HEK293T (cell line): ENCODE measurements at regions not wholly inside any gene's neighbourhood (a gene's known extent, or its start where the extent isn't known, plus 50 kb on each side); places are given as distances from the start of the nearest gene placed in this dataset.

Experiments
- CTCF ChIA-PET: fragments of 350-600 bp; formaldehyde crosslinking; extraction: SDS; loops from one replicate; lab custom pipeline; 2021; ENCODE audit warnings: antibody characterized with exemption, inconsistent platforms; lab: Yijun Ruan, JAX
- POLR2A ChIA-PET: fragments of 350-600 bp; formaldehyde crosslinking; extraction: SDS; loops from one replicate; lab custom pipeline; 2020; ENCODE audit warnings: antibody characterized with exemption, inconsistent platforms; lab: Yijun Ruan, JAX
- DNase-seq: peaks from one replicate; pipeline ENCODE4 v3.0.0; 2012; ENCODE audit warnings: mixed read lengths; ENCODE audit errors: extremely low spot score
- ARNT ChIP-seq: fragments of 450-650 bp; IDR thresholded peaks from 2 replicates; pipeline ENCODE4 v1.6.1; 2017; ENCODE audit warnings: mild to moderate bottlenecking
- BHLHE40 ChIP-seq: fragments of 450-650 bp; IDR thresholded peaks from 2 replicates; pipeline ENCODE4 v1.6.1; 2016; ENCODE audit warnings: mild to moderate bottlenecking, moderate library complexity, borderline replicate concordance
- CTBP1 ChIP-seq: fragments of 450-650 bp; IDR thresholded peaks from 2 replicates; pipeline ENCODE4 v1.6.1; 2016; ENCODE audit warnings: borderline replicate concordance
- ELF4 ChIP-seq: fragments of 450-650 bp; IDR thresholded peaks from 2 replicates; pipeline ENCODE4 v1.6.1; 2017; ENCODE audit warnings: antibody characterized with exemption
- FOXA1 ChIP-seq: fragments of 450-650 bp; IDR thresholded peaks from 2 replicates; pipeline ENCODE4 v1.6.1; 2016; ENCODE audit warnings: mild to moderate bottlenecking
- FOXK2 ChIP-seq: fragments of 450-650 bp; IDR thresholded peaks from 2 replicates; pipeline ENCODE4 v1.6.1; 2016; ENCODE audit warnings: mild to moderate bottlenecking
- FOXM1 ChIP-seq: fragments of 450-650 bp; IDR thresholded peaks from 2 replicates; pipeline ENCODE4 v1.6.1; 2017; ENCODE audit warnings: mild to moderate bottlenecking, borderline replicate concordance
- HDGF ChIP-seq: fragments of 450-650 bp; IDR thresholded peaks from 2 replicates; pipeline ENCODE4 v1.6.1; 2017; ENCODE audit warnings: antibody characterized with exemption, borderline replicate concordance
- L3MBTL2 ChIP-seq: fragments of 450-650 bp; conservative IDR thresholded peaks from 2 replicates; pipeline ENCODE4 v1.6.1; 2016; ENCODE audit warnings: mild to moderate bottlenecking
- LEF1 ChIP-seq: fragments of 450-650 bp; IDR thresholded peaks from 2 replicates; pipeline ENCODE4 v1.6.1; 2017; ENCODE audit warnings: mild to moderate bottlenecking, borderline replicate concordance
- NFRKB ChIP-seq: fragments of 450-650 bp; IDR thresholded peaks from 2 replicates; pipeline ENCODE4 v1.6.1; 2016; ENCODE audit warnings: mild to moderate bottlenecking, moderate library complexity
- SP1 ChIP-seq: fragments of 450-650 bp; IDR thresholded peaks from 2 replicates; pipeline ENCODE4 v1.6.1; 2017
- SUZ12 ChIP-seq: fragments of 450-650 bp; IDR thresholded peaks from 2 replicates; pipeline ENCODE4 v1.6.1; 2016; ENCODE audit warnings: mild to moderate bottlenecking
- TARDBP ChIP-seq: fragments of 450-650 bp; IDR thresholded peaks from 2 replicates; pipeline ENCODE4 v1.6.1; 2016
- ZNF384 ChIP-seq: fragments of 450-650 bp; IDR thresholded peaks from 2 replicates; pipeline ENCODE4 v1.6.1; 2016
- TF ChIP-seq, protein P1 (sequence below): fragments of 450-650 bp; IDR thresholded peaks from 2 replicates; pipeline ENCODE4 v1.6.1; 2016

DNA sequence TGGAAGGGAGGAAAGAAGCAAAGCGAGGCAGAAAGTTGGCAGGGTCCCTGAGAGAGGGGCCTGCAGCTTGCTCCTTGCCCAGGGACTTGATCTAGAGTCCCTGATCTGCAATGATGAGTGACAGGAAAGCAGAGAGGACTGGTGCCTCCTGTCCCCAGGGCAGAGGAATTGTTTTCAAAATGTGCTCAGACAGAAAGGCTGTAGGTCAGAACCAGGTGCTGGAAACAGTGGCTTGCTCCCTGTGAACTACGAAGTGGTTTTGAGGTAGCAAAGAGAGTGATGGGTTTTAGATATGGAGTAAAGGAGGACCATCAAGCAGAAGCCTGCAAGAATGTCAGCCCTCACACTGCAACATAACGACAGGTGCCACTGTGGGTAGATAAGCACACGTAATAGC, 164.9 kb upstream of the SERTAD2 start:
- no peak for DNase-seq
- POLR2A ChIA-PET: no interaction called here
- CTCF ChIA-PET: no interaction called here
- TF ChIP-seq SUZ12: no peak
- TF ChIP-seq L3MBTL2: no peak
- TF ChIP-seq BHLHE40: no peak

DNA sequence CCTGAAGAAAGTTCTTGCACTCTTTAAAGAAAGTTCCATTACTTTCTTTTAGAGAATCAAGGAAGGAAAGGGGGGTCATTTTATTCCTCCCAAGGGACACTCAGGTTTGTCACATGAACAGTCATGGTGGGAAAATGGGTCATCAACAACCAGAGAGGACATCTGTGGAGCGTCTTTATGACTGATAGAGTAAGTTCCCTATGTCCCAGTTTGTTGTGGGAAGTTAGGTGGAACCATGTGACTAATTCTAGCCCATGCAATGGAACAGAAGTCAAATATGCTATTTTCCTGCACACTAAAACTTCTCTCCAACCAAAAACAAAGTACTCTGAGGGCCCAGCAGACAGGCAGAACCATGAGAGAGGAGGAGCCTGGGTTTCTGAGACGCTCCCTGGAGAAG, 165.6 kb upstream of the SERTAD2 start:
- DNase-seq: no peak
- CTCF ChIA-PET: no interaction called here
- TF ChIP-seq ELF4 (no peak), BHLHE40 (no peak), SUZ12 (no peak), SP1 (no peak), FOXK2 (no peak), LEF1 (no peak), HDGF (no peak), NFRKB (no peak), ZNF384 (no peak), CTBP1 (no peak), FOXA1 (no peak), L3MBTL2 (no peak), ARNT (no peak)
- TF ChIP-seq, protein P1, sequence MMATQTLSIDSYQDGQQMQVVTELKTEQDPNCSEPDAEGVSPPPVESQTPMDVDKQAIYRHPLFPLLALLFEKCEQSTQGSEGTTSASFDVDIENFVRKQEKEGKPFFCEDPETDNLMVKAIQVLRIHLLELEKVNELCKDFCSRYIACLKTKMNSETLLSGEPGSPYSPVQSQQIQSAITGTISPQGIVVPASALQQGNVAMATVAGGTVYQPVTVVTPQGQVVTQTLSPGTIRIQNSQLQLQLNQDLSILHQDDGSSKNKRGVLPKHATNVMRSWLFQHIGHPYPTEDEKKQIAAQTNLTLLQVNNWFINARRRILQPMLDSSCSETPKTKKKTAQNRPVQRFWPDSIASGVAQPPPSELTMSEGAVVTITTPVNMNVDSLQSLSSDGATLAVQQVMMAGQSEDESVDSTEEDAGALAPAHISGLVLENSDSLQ: no peak
- POLR2A ChIA-PET: interaction anchor here (1.3 kb wide), 1 partner anchor 68 kb away, joined by 4 read pairs; no protein-coding TSS in a partner anchor

DNA sequence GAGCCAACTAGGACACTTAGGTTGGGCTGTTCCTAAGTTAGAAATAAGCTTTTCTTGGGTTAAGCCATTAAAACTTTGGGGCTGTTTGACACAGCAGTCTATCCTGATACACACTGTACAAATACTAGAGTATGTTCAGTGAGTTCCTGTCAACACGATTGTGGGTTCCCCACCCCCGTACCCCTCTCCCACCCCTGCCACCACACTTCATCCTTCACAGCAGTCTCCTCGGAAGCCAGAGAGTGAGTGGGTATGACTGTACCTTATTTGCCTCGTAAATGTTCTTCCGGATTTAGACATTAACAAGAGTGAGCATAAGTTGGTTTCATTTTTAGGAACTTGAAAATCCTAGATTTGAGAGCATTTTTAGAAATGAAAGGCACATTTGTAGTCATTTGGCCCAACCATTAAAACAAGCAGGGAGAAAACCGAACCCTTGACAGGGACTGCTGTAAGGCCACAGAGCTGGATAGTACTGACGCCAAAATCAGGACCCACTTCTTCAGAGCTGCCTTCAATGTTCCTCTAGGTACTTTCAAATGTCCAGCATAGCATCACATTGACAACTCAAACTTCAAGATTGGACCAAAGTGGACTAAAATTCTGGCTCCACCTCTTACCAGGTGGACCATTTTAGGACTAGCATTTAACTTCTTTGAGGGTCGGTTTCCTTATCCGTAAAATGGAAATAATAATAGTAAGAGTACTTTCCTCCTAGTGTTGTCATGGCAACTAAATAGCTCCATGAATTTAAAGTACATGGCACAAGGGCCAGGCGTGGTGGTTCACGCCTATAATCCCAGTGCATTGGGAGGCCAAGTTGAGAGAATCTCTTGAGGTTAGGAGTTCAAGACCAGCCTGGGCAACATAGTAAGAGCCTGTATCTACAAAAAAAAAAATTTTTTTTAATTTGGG, 166.3 kb upstream of the SERTAD2 start:
- no peak for DNase-seq
- CTCF ChIA-PET: interaction anchor here (0.6 kb wide), 1 partner anchor 18 kb away, joined by 4 read pairs; no protein-coding TSS in a partner anchor
- POLR2A ChIA-PET: interaction anchor here (1.3 kb wide), 1 partner anchor 68 kb away, joined by 4 read pairs; no protein-coding TSS in a partner anchor
- TF ChIP-seq SP1 (no peak), LEF1 (no peak), FOXA1 (no peak), SUZ12 (no peak), ARNT (no peak), L3MBTL2 (no peak), FOXM1 (no peak), TARDBP (no peak), BHLHE40 (no peak), FOXK2 (no peak), NFRKB (no peak)
- TF ChIP-seq, protein P1: no peak

DNA sequence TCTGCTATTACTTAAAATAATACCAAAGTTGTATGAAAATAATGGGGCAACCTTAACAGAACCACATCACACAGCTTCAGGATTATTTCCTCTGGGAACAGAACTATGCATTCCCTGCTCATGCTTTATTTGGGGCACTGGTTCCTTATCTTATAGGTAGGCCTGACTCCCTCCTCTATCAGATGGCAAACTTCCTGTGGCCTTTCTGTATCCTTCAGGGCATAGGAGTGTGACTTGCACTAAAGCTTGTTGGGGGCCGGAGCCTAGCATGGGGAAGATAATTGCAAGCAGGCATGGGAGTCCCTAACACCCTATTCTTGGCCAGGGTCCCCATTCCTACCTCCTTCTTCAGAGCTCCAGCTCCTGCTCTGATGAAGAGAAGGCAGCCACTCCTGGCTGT, 167.2 kb upstream of the SERTAD2 start:
- TF ChIP-seq FOXK2: no peak
- no peak for TF ChIP-seq SP1
- no peak for TF ChIP-seq SUZ12
- TF ChIP-seq HDGF: no peak
- TF ChIP-seq ELF4: no peak
- no peak for TF ChIP-seq FOXM1
- TF ChIP-seq L3MBTL2: no peak
- TF ChIP-seq NFRKB: no peak
- TF ChIP-seq ZNF384: no peak
- no peak for TF ChIP-seq ARNT
- no peak for TF ChIP-seq TARDBP
- TF ChIP-seq BHLHE40: no peak
- TF ChIP-seq FOXA1: no peak
- TF ChIP-seq, protein P1: no peak
- no peak for TF ChIP-seq LEF1
- no peak for TF ChIP-seq CTBP1
- no peak for DNase-seq
- ChIA-PET POLR2A (no interaction called here), CTCF (interaction anchor here (0.6 to 1.2 kb wide), 2 partner anchors 11 to 18 kb away, joined by 3 to 4 read pairs; no protein-coding TSS in a partner anchor)

DNA sequence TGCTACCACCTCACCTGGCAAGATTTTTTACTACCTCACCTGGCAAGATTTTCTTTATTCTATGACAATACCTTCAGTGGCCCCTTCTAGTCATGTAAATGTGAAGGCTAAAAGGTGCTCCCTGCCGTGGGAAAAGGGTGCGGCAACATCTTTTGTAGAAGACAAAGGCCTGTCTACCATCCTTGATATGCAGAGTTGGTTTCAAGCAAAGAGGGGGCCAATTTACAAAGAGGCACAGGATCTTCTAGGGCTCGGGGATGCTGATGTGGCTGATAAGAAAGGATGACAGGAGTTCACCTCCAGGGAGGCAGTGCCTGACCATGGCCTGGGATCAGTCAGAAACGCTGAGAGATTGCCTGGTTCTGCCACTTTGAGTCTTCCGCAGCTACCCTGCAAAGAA, 165.4 kb upstream of the SLC1A4 start:
- ChIA-PET POLR2A (no interaction called here), CTCF (no interaction called here)
- no peak for DNase-seq
- TF ChIP-seq TARDBP (no peak), ARNT (no peak), NFRKB (no peak), FOXK2 (no peak), BHLHE40 (no peak), ELF4 (no peak), ZNF384 (no peak)
- TF ChIP-seq, protein P1: no peak
